22Rv1 (cell line): ENCODE measurements at regions not wholly inside any gene's neighbourhood (a gene's known extent, or its start where the extent isn't known, plus 50 kb on each side); places are given as distances from the start of the nearest gene placed in this dataset.

Source experiments
- H3K27ac ChIP-seq: fragments of 450-650 bp; 2 replicates; pipeline ENCODE4 v1.5.1; 2017
- CTCF ChIP-seq: fragments of 450-650 bp; IDR thresholded peaks from 2 replicates; pipeline ENCODE4 v1.5.1; 2017; ENCODE audit warnings: mild to moderate bottlenecking
- ZFX ChIP-seq: fragments of 450-650 bp; IDR thresholded peaks from 2 replicates; pipeline ENCODE4 v1.6.1; 2017; ENCODE audit warnings: antibody characterized with exemption, borderline replicate concordance

GRCh38 chr18:38883111-38883510 lies 1317.5 kb upstream of the CELF4 start:
- TF ChIP-seq ZFX: no peak
- TF ChIP-seq CTCF: no peak
- no peak overlapping the region for H3K27ac ChIP-seq

GRCh38 chr18:38879871-38880270 lies 1314.3 kb upstream of the CELF4 start:
- H3K27ac ChIP-seq: no peak overlapping the region
- TF ChIP-seq ZFX (no peak), CTCF (no peak)

GRCh38 chr18:38872342-38872741 lies 1306.7 kb upstream of the CELF4 start:
- H3K27ac ChIP-seq: no peak overlapping the region
- TF ChIP-seq CTCF (no peak), ZFX (no peak)

GRCh38 chr18:38868757-38869156 lies 1303.2 kb upstream of the CELF4 start:
- H3K27ac ChIP-seq: no peak overlapping the region
- no peak for TF ChIP-seq CTCF
- no peak for TF ChIP-seq ZFX

- no peak; the same call in 1 of the 2 replicates for TF ChIP-seq CTCF
- TF ChIP-seq ZFX: no peak
- H3K27ac ChIP-seq: no peak overlapping the region
These were observed 1302.1 kb upstream of the CELF4 start for GRCh38 chr18:38867680-38868079.

GRCh38 chr18:38851526-38851925 lies 1285.9 kb upstream of the CELF4 start:
- TF ChIP-seq CTCF (no peak), ZFX (no peak)

GRCh38 chr18:38847326-38847725 lies 1281.7 kb upstream of the CELF4 start:
- no peak for TF ChIP-seq CTCF
- TF ChIP-seq ZFX: no peak
- H3K27ac ChIP-seq: no peak overlapping the region

More at GRCh38 chr18:38851526-38851925, 1285.9 kb upstream of the CELF4 start:
- no peak overlapping the region for H3K27ac ChIP-seq
